ENCODE measurements at regions not wholly inside any gene's neighbourhood (a gene's known extent, or its start where the extent isn't known, plus 50 kb on each side); places are given as distances from the start of the nearest gene placed in this dataset.

- no peak for ATAC-seq
- Mint-ChIP-seq H3K27me3 (no peaks in the 10 kb centered on the region), H3K9me3 (ENCODE audit: low read depth) (no peaks in the 10 kb centered on the region), H3K4me1 (no peaks in the 10 kb centered on the region), H3K36me3 (no peaks in the 10 kb centered on the region), H3K27ac (no peak overlapping the region), H3K4me3 (no peak overlapping the region)
- CTCF ChIA-PET = interaction anchor here (1.4 kb wide), 1 partner anchor 9 kb away, joined by 3 read pairs; no protein-coding TSS in a partner anchor
- no peak for DNase-seq
Observed at GRCh38 chr12:84964048-84964447, 51.4 kb upstream of the SLC6A15 start.
